ENCODE measurements at regions not wholly inside any gene's neighbourhood (a gene's known extent, or its start where the extent isn't known, plus 50 kb on each side); places are given as distances from the start of the nearest gene placed in this dataset.

GRCh38 chr5:83417884-83418283 lies 53.7 kb upstream of the VCAN start:
- ChIA-PET CTCF (interaction anchor here (0.9 to 1.0 kb wide), 2 partner anchors 12 to 13 kb away, joined by 3 read pairs; no protein-coding TSS in a partner anchor), RAD21 (ENCODE audit: unreplicated experiment) (no interaction called here), POLR2A (no interaction called here), SMC1A (ENCODE audit: uncharacterized antibody, unreplicated experiment) (no interaction called here)
- TF ChIP-seq CBFB (IDR thresholded peaks at IDR 0.05; ENCODE audit: low read depth) (no peak), MYB (IDR thresholded peaks at IDR 0.05; ENCODE audit: borderline replicate concordance, low read depth, low read length) (no peak), RBBP5 (conservative IDR thresholded peaks at IDR 0.05) (no peak), TCF12 (IDR thresholded peaks at IDR 0.05; ENCODE audit: low read depth, low read length) (no peak), NBN (IDR thresholded peaks at IDR 0.05) (no peak), EED (IDR thresholded peaks at IDR 0.05; ENCODE audit: low read depth) (no peak), FOXK2 (IDR thresholded peaks at IDR 0.05) (no peak), BCL3 (IDR thresholded peaks at IDR 0.05; ENCODE audit: borderline replicate concordance, insufficient read depth, low read depth, low read length, poor library complexity, severe bottlenecking) (no peak), BRCA1 (IDR thresholded peaks at IDR 0.05; ENCODE audit: low read depth, low read length) (no peak), GABPA (IDR thresholded peaks at IDR 0.05; ENCODE audit: low read depth) (no peak), SKIL (IDR thresholded peaks at IDR 0.05; ENCODE audit: low read depth, poor library complexity, severe bottlenecking) (no peak), CEBPZ (IDR thresholded peaks at IDR 0.05; ENCODE audit: low read depth, low read length) (no peak), SIX5 (IDR thresholded peaks at IDR 0.05; ENCODE audit: low read depth, low read length, severe bottlenecking) (no peak), NRF1 (conservative IDR thresholded peaks at IDR 0.05; ENCODE audit: low read depth, low read length) (no peak), GATAD2B (conservative IDR thresholded peaks at IDR 0.05; ENCODE audit: low read depth) (no peak), CHD2 (IDR thresholded peaks at IDR 0.05; ENCODE audit: borderline replicate concordance, low read depth, low read length) (no peak), USF1 (IDR thresholded peaks at IDR 0.05; ENCODE audit: borderline replicate concordance, extremely low read length, insufficient read depth, low read depth, low read length) (no peak)
- no peak overlapping the region for H3K9ac ChIP-seq (ENCODE audit: control insufficient read depth, insufficient read depth, low read length)
- 31% methylated on average over 1 of the region's 1 CpG for WGBS (ENCODE audit: insufficient coverage, insufficient replicate concordance, low lambda C conversion rate, missing lambda C conversion rate)
- BruUV-seq (replicated peaks), result no TSS peak
- H3K4me3 ChIP-seq, result no peak overlapping the region
- in situ Hi-C loops (cut with MboI), result no loop called here
- no peaks in the 10 kb centered on the region for H3K36me3 ChIP-seq (ENCODE audit: control insufficient read depth in 2 of 2, insufficient read depth in 2 of 2, low read length in 1 of 2)
- ATAC-seq (no peak), FAIRE-seq (no peak), DNase-seq (ENCODE audit: low read depth, low spot score) (no peak)
- no peaks in the 10 kb centered on the region for H3K79me2 ChIP-seq (ENCODE audit: control insufficient read depth, insufficient read depth, low read length)
- no peaks in the 10 kb centered on the region; the same call in 2 of the 3 replicates for H3K9me3 ChIP-seq (replicated peaks; ENCODE audit: control insufficient read depth, insufficient read depth, low read length)
- intact Hi-C loops (cut with micrococcal nuclease; ENCODE audit: unreplicated experiment), result no loop called here
- H2AFZ ChIP-seq (ENCODE audit: control insufficient read depth, low read depth, low read length), result no peak overlapping the region
- H3K27me3 ChIP-seq (replicated peaks in 1 of 2; ENCODE audit: control insufficient read depth in 2 of 2, insufficient read depth in 2 of 2, low read length in 1 of 2), result no peaks in the 10 kb centered on the region
- no peaks in the 10 kb centered on the region for H3K4me1 ChIP-seq (ENCODE audit: control insufficient read depth, insufficient read depth, low read length)
- no peak overlapping the region for H3K27ac ChIP-seq (ENCODE audit: control insufficient read depth, insufficient read depth)
- H3K4me2 ChIP-seq (ENCODE audit: control insufficient read depth, insufficient read depth), result no peak overlapping the region
- no peaks in the 10 kb centered on the region for H4K20me1 ChIP-seq (ENCODE audit: control insufficient read depth, insufficient read depth)
